GM19328 (cell line): ENCODE measurements at regions not wholly inside any gene's neighbourhood (a gene's known extent, or its start where the extent isn't known, plus 50 kb on each side); places are given as distances from the start of the nearest gene placed in this dataset.
A peak's percentile ranks its signal among the peaks of the same experiment; 100 is the strongest.

Experiments
- ATAC-seq: cut with Tn5 transposase; IDR thresholded peaks from one replicate; pipeline ENCODE4 v1.9.1; 2021; ENCODE audit warnings: mild to moderate bottlenecking, moderate library complexity; ENCODE audit not compliant: unreplicated experiment

DNA sequence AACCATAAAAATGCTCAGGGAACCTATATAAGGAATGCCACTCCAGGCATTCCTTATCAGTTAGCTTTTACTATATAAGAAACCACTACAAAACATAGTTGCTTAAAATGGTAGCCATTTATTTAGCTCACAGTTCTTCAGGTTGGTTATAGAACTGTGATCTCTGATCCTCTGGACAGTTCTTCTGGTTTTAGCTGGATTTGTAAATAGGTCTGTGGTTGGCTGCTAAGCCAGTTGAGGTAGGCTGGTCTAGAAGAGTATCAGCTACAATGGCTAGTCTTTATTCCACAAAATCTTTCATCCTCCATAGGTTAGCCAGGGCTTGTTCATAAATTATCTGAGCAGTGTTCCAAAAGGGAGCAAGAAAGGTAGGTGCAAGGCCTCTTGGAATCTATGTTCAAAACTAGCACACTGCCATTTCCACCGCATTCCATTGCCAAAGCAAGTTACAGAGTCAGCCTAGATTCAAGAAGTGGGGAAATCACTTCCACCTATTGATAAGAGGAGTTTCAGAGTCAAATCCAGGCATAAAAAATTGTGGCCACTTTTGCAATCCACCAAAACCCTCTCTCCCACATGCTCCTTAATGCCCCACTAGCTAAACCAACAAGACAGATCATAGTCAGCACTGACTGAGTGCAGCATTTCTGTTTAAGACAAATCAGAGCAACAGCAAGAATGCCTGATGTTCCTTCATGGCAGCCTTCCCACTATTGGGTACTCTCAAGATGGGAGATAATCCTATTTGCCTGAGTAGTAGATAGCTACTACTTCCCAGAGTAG, 146.4 kb downstream of the IRS1 start:
- no peak for ATAC-seq

DNA sequence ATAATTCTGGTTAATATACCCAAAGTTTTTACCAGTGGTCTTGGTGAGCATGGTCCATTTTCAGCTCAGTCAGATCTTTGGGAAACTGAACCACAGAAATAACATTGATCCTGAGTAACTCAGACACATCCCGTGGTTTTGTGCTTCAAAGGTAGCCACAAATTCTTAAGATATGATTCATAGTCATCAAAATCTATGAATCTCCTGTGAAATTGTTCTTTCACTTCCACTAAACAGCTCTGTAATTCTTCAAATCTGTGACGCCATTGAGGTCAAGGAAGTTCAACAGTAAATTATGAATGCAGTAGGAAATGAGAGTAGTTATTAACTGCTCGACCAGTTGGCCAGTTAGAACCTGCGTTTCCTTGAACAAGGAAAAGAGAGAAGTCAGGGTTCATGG, 147.3 kb downstream of the IRS1 start:
- ATAC-seq: peak; percentile 49

DNA sequence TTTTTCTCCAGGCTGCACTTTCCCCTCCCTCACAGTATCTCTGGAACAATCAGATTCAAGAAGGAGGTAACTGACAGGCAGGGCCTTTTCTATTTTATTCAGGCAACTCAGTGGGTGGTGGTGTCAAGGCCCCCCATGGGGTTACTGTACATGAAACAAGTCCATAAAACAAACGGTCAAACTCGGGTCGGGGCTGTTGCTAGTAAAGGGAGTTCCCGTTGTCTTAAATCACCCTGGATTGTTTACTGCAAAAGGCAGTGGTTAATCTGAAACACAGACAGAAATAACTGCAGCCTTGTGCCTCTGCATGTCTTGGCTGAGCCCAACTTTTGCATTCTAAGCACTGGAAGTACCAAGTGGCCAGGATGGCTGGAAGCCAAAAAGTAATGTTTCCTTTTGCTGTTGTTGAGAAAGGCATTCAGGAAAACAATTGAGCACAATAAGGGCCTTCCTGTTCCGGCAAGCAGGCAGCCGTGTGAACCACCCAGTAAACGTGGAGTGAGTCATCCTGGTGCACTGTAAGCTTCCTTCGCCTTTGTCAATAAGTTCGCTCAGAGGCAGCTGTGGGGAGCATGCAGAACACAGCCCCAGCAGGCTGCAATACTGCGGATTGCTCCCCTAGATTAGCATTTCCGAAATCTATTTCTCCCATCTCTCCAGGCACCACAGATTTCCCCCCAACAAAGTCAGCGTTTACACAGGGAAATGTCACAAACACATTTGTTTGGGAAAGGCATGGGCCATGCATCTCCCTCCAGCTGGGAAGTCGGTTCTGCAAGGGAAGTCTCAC, 149.6 kb downstream of the IRS1 start:
- peak; percentile 64 for ATAC-seq

DNA sequence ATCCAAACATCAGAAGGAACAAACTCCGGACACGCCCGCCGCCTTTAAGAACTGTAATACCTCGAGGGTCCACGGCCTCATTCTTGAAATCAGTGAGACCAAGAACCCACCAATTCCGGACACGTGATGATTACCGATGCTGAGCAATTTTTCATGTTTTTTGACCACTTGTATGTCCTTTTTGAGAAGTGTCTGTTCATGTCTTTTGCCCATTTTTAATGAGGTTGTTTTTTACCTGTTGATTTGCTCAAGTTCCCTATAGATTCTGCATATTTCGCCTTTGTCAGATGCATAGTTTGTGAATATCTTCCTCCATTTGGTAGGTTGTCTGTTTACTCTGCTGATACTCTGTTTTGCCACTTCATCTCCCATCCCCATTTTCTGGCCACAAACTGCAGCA, 150.4 kb downstream of the IRS1 start:
- ATAC-seq: no peak

DNA sequence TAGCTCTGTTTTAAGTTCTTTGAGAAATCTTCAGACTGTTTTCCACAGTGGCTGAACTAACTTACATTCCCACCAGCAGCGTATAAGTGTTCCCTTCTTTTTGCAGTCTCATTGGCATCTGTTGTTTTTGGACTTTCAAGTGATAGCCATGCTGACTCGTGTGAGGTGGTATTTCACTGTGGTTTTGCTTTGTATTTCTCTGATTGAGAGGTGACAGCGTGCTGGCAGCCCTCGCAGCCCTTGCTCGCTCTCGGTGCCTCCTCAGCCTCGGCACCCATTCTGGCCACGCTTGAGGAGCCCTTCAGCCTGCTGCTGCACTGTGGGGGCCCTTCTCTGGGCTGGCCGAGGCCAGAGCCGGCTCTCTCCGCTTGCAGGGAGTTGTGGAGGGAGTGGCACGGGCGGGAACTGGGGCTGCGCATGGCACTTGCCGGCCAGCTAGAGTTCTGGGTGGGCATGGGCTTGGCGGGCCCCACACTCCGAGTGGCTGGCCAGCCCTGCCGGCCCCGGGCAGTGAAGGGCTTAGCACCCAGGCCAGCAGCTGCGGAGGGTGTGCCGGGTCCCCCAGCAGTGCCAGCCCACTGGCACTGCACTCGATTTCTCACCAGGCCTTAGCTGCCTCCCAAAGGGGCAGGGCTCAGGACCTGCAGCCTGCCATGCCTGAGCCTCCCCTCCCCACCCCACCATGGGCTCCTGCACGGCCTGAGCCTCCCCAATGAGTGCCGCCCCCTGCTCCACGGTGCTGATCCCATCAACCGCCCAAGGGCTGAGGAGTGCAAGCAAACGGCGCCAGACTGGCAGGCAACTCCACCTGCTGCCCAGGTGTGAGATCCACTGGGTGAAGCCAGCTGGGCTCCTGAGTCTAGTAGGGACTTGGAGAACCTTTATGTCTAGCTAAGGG, 151.8 kb downstream of the IRS1 start:
- no peak for ATAC-seq

DNA sequence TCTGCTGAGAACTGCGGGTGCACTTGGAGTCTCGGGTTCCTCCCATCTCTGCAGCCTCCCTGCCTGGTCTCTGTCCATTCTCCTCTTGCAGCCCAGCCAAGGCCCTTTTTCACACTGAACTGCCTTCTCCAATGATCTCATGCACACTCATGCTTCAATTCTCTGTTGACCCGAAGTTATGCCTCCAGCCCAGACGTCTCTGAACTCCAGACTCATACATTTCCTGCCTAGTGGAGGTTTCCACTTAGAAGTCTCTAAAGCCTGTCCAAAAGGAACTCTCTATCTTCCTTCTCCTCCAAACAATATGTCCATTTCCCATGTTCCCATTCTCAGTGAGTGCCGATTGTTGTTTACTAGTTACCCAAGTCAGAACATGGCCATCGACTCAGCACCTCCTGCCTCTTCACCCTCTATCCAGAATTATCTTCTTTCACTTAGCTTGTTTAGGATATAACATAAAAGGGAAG, 155.2 kb downstream of the IRS1 start:
- no peak for ATAC-seq

DNA sequence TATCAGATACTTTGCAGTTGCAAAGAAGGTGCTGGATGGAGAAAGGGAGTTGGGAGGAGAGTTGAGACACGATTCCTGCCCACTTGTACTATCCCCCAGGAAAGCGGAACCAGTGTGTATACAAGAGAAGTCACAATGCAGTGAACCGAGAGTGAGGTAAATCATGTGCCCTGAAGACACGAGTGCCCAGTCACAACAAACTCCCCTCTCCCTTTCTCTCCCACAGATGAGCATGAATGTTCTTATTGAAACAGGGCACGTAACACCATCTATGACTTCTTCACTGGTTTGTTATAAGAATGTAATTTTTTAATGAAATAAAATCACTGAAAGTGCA, 155.7 kb downstream of the IRS1 start:
- ATAC-seq: no peak

DNA sequence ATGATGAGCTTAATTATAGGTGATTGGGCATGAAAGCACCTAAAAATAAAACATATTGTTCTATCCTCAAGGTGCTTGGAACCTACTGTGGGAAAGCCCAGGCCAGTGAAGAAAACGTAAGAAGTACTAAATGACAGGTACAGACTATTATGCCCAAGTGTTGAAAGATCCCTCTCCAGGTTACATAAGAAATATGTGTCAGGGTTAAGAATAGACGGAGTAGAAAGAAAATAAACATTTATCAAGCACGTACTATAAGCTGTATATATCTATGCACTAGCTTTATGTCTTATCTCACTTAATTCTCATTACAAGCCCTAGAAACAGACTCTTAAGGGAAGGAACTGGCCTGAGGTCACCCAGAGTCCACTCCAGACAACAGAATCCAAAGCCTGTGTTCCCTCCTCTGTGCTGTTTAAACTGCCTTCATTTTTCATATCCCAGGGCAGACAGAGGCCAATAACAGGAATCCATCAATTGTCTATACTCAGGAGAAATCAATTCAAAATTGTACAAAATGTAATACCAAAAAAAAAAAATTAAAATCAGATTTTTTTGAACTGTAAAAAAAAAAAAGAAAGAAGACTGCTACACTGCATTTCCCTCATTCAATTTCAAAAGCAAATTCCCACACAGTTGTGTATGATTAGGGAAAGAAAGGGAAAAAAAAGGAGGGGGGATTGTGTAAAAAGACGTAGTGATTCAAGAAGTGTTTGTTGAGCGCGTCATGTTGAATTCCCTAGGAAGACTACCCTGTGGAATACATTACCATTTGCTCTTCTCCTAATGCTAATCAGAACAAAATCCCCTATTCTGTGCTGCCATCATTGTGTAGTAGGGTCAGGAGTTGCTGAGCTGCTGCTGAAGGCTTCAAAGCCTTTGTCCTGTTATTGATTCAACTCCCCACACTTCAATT, 156.3 kb downstream of the IRS1 start:
- ATAC-seq: no peak

DNA sequence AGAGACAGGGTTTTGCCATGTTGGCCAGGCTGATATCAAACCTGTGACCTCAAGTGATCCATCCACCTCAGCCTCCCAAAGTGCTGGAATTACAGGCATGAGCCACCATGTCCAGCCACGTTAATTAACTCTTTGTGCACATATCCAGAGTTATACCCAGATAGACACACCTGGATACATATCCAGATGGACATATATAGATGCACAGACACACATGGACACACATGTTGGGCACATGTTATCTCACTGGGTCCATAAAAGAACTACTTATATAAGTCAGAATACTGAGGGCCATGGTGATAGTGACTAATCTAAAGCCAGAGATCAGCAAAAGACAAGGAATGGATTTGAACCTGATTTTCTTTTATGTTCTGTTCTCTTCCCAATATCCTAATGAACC, 158.6 kb downstream of the IRS1 start:
- ATAC-seq: no peak

DNA sequence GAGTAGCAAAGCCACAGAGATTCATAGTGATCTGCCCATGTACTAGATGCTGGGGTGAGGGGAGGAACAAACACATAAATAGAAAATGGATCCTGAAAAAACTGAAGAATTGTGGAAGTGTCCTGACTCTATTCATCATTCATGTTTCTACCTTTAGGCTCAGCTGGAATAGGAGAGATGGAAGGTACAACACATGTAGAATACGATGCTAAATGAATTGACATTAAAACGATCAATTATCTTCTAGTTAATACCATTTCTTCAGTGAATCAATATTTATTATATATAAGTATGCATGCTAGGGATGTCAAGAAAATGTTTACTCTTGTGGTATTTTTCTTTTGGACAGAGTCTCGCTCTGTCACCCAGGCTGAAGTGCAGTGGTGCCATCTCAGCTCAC, 159.1 kb downstream of the IRS1 start:
- ATAC-seq: no peak

DNA sequence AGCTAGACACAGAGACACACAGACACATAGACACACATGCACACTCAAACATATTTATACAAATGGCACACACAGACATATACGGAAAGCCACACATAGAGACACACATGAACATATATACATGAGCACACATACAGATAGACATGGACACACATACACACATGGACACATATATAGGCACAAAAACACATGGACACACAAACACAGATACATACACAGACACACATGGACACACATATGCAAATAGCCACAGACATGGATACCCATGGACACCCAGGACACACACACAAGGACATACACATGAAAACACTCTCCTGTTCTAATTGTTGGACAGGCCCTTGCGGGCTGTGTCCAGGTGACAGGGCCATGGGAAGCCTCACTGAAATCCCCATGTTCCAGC, 160.1 kb downstream of the IRS1 start:
- ATAC-seq: no peak

DNA sequence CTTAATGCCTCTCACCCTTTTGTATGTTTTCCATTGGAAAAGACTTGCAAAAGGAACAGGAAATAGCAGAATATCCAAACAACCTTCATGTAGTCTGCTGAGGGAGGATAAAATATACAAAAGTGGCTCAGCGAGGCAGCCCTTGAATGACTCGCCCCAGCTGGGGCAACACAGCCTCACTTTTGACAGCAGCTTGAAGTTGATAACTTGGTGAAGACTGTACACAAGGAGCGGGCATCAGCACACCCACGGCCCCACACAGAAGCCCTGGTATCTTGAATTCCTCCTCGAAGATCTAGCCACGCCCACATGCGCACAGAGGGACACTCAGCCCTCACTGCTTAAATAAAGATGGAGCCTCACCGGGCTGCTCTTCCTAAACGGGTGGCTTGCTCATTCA, 161.0 kb downstream of the IRS1 start:
- ATAC-seq: no peak

DNA sequence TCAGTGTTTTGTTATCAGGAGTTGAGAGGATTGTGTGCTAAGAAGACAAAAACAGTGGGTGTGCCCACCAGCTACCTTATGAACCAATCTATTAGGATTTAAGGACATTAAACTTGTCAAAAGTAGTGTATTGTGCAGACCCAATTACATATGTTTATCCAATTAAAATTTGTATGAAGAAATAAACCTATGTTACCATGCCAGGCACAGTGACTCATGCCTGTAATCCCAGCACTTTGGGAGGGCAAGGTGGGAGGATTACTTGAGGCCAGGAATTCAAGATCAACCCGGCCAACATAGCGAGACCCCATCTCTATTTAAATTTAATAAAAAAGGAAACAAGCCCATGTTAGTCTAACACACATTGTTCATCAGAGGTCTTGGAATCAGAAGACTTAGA, 162.2 kb downstream of the IRS1 start:
- no peak for ATAC-seq

DNA sequence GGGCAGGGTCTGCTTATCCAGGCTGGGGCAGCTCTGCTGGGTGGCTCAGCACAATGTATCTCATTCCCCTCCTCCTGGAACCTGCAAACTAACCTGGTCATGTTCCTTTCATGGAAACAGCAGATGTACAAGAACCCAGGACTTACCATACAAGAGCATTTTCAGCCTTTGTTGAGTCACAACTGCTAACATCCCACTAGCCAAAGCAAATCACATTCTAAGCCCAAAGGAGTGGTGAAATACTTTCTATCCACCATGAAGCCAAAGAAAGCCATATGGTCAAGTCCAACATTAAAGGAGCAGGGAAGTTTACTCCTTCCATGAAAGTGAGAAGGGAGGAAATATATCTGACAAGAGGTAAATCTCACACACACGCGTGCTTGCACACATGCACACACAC, 163.0 kb downstream of the IRS1 start:
- ATAC-seq: no peak

DNA sequence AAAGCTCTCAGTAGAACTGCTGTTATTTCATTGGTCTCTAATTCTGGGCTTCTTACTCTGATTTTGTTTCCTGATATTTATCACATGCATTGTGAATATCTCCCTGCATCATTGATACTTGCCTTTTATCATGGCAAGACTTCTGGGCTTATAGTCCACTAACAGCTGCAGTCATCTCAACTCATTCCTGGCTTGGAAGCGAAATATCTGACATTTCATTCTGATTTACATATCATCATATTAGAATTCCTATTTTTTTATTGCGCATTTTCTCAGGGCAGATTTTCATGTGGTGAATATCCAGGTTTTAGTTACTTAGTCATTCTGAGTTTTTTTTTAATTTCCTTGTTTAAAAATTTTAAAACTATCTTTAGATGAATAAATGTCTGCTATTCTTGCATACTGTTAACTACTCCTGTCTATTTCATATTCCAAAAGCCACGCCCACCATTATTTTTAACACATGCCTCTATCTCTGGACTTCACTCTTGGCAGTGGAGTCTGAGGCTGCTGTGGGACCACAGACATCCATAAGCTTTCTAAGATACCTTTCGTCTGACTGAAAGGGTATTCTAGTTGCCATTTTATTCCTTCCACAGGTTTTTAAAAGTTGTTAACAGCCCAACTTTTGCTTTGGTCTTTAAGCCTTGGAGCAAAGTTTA, 164.5 kb downstream of the IRS1 start:
- ATAC-seq: no peak

DNA sequence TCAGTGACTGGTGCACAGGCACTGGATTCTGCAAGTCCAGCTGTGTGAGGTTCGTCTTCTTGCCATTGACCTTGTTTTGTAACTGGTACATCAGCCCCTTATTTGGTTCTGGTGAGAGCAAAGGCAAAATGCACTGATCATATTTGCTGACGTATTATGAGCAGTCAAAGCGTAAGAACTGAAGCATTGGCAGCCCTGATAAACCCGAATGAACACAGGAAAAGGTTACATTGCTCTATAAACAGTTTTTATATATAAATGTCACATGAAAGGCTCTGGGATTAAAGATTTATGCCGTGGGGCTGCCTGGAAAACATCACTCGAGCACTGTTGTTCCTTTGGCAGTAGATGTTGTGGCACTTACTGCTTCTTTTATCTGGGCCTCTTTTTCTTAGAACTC, 167.9 kb downstream of the IRS1 start:
- ATAC-seq: no peak

DNA sequence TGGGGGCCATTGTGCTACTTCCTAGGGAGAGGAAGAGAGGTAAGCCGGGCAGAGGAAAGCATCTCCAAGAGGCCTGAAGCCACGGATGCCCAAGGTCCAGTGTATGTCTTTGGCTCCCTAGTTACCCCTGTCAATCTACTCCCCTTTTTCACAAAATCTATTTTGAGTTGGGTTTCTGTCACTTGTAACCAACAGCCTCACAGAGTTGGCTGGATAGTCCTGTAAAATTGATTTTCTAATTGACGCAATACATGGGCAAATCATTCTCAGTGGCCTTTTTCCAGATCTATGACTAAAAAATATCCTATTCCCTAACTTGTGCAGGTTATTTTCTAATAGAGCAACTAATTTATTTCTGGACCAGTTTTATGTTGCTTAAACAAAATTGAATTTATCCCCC, 168.4 kb downstream of the IRS1 start:
- no peak for ATAC-seq

DNA sequence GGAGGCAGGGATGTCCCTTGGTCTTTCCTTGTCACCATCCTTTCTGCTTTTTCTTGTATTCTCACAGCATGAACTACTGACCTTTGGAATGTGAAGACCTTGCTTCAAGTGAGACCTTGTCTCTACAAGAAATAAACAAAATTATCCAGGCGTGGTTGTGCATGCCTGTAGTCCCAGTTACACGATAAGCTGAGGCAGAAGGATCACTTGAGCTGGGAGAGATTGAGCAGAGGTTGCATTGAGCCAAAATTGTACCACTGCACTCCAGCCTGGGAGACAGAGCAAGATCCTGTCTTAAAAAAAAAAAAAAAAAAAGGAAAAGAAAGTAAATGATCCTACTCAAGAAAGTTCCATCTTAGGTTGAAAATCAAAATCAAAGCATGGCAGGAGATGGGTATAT, 173.7 kb downstream of the IRS1 start:
- ATAC-seq: no peak

DNA sequence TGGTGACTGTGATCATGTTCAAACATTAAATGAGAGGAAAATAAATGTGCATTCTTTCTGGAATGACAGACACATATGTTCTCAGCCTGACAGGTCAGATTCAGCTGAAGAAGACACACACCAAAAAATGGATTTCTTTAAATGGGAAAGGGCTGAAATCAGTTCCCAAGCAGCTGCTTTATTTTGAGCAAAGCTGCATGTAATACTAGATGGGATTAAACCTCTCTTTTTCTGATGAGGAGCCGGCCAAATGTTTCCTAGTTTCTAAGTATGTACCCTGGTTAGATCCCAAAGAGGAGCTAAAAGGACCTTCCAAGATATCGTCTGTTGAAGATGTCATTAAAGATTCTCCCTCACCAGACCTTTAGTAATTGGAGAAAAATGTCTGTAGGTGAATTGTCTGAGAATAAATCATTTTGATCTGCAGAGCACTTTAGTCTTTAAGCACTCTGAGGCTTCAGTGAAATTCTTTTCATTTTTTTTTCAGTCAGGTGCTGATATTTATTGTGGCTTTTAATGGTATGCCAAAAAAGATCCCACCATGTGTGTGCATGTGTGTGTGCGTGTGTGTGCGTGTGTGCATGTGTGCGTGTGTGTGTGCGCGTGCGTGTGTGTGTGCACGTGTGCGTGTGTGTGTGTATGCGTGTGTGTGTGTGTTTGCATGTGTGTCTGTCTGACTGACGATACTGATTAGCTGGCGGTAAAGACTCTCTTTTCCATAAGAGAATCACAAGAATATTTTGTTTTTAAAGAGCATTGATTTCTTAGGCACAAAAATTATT, 175.8 kb downstream of the IRS1 start:
- ATAC-seq: no peak
